Endothelial cell of umbilical vein (primary cell): ENCODE measurements at regions not wholly inside any gene's neighbourhood (a gene's known extent, or its start where the extent isn't known, plus 50 kb on each side); places are given as distances from the start of the nearest gene placed in this dataset.

Experiments used
- BruUV-seq: library from RNA; stranded (reverse); fragments of 400-500 nt; replicated peaks from 2 replicates; lab custom pipeline; 2021; lab: Mats Ljungman, UMichigan
- CTCF ChIA-PET: fragments of 300-600, 350-600 bp; sonication (Branson Sonifier 250); formaldehyde crosslinking; loops from one replicate; lab custom pipeline; 2021; ENCODE audit warnings: antibody characterized with exemption, inconsistent platforms; lab: Charles Lee
- POLR2A ChIA-PET: fragments of 300-600, 350-600 bp; sonication (Branson Sonifier 250); formaldehyde crosslinking; loops from one replicate; lab custom pipeline; 2021; ENCODE audit warnings: antibody characterized with exemption, inconsistent platforms; lab: Charles Lee
- DNase-seq: peaks from one replicate; pipeline ENCODE4 v3.0.0-alpha.2; 2011; ENCODE audit warnings: low read depth, low spot score
- FAIRE-seq: peaks from 2 replicates; lab custom pipeline; 2011; peaks lifted over from hg19 to GRCh38; lab: Jason Lieb, UNC
- H2AFZ ChIP-seq: 2 replicates; pipeline ENCODE4 v1.6.0; 2012; ENCODE audit warnings: low read depth, low read length, control low read depth, inconsistent platforms
- H3K27ac ChIP-seq: 2 replicates; pipeline ENCODE4 v1.5.1; 2011; ENCODE audit warnings: low read depth, mild to moderate bottlenecking, control low read depth, low read length, moderate library complexity; ENCODE audit not compliant: insufficient read depth
- H3K27me3 ChIP-seq, 2 experiments: 2 replicates each; pipeline versions ENCODE4 v1.6.0 to v1.6.1; 2011; ENCODE audit warnings: low read length in 2 of 2, mixed read lengths in 1 of 2; ENCODE audit not compliant: control insufficient read depth in 2 of 2, insufficient read depth in 2 of 2
- H3K36me3 ChIP-seq, 2 experiments: 2 replicates in 1 of 2; 3 replicates in 1 of 2; pipeline ENCODE4 v1.5.1; 2011; ENCODE audit warnings: low read length in 2 of 2, mild to moderate bottlenecking in 1 of 2, moderate library complexity in 1 of 2; ENCODE audit not compliant: control insufficient read depth in 2 of 2, insufficient read depth in 2 of 2; ENCODE audit errors: extremely low read depth in 1 of 2
- H3K4me1 ChIP-seq: 3 replicates; pipeline ENCODE4 v1.5.1; 2011; ENCODE audit warnings: mild to moderate bottlenecking, low read length; ENCODE audit not compliant: control insufficient read depth, insufficient read depth; ENCODE audit errors: extremely low read depth
- H3K4me2 ChIP-seq: 2 replicates; pipeline ENCODE4 v1.6.1; 2011; ENCODE audit warnings: low read length, control low read depth, mixed read lengths; ENCODE audit not compliant: insufficient read depth
- H3K4me3 ChIP-seq, 3 experiments: fragments of 200-600 bp in 1 of 3; sonication (generic), shearing (Covaris generic) in 1 of 3; replicated peaks in 1 of 3; 2 replicates each; pipeline ENCODE4 v1.5.1; 2011 to 2016; ENCODE audit warnings: control low read depth in 3 of 3, low read length in 3 of 3, mild to moderate bottlenecking in 2 of 3, inconsistent platforms in 1 of 3, low read depth in 1 of 3, moderate library complexity in 1 of 3; ENCODE audit not compliant: insufficient read depth in 1 of 3
- H3K79me2 ChIP-seq: 2 replicates; pipeline ENCODE4 v1.6.0; 2012; ENCODE audit warnings: low read length, inconsistent platforms; ENCODE audit not compliant: control insufficient read depth, insufficient read depth
- H3K9ac ChIP-seq: replicated peaks from 2 replicates; pipeline ENCODE3; 2011; ENCODE audit warnings: low read length, control low read depth; ENCODE audit not compliant: insufficient read depth; ENCODE audit errors: extremely low read depth
- H3K9me1 ChIP-seq: replicated peaks from 3 replicates; pipeline ENCODE4 v1.6.0; 2011; ENCODE audit warnings: mild to moderate bottlenecking, low read length; ENCODE audit not compliant: control insufficient read depth, insufficient read depth; ENCODE audit errors: extremely low read depth
- H3K9me3 ChIP-seq: replicated peaks from 2 replicates; pipeline ENCODE4 v1.5.1; 2012; ENCODE audit warnings: low read length, inconsistent platforms; ENCODE audit not compliant: control insufficient read depth, insufficient read depth
- H4K20me1 ChIP-seq: replicated peaks from 2 replicates; pipeline ENCODE3; 2011; ENCODE audit warnings: mild to moderate bottlenecking, low read length; ENCODE audit not compliant: control insufficient read depth, insufficient read depth; ENCODE audit errors: extremely low read depth
- CTCF ChIP-seq, 2 donors: IDR thresholded peaks; 1 replicate in 1 of 2; 2 replicates in 1 of 2; pipeline ENCODE4 v1.5.1; 2011; ENCODE audit warnings: low read length in 2 of 2, mild to moderate bottlenecking in 2 of 2, moderate library complexity in 2 of 2, control low read depth in 1 of 2, inconsistent platforms in 1 of 2, low read depth in 1 of 2; ENCODE audit not compliant: insufficient read depth in 1 of 2; ENCODE audit errors: extremely low read depth in 1 of 2
- EZH2 ChIP-seq: IDR thresholded peaks from 2 replicates; pipeline ENCODE4 v1.6.1; 2012; ENCODE audit warnings: borderline replicate concordance, low read depth, mild to moderate bottlenecking, moderate library complexity, low read length, inconsistent platforms; ENCODE audit not compliant: severe bottlenecking
- FOS ChIP-seq: IDR thresholded peaks from 2 replicates; pipeline ENCODE4 v1.6.1; 2011; ENCODE audit warnings: mild to moderate bottlenecking, low read length, moderate library complexity, borderline replicate concordance; ENCODE audit not compliant: insufficient read depth
- GATA2 ChIP-seq: IDR thresholded peaks from 2 replicates; pipeline ENCODE4 v1.7.0; 2011; ENCODE audit warnings: low read depth, mild to moderate bottlenecking, moderate library complexity, mixed read lengths, low read length; ENCODE audit not compliant: insufficient read length, insufficient read depth
- JUN ChIP-seq: IDR thresholded peaks from 2 replicates; pipeline ENCODE4 v1.6.1; 2011; ENCODE audit warnings: borderline replicate concordance, low read depth; ENCODE audit not compliant: insufficient read length, insufficient read depth
- MAX ChIP-seq: IDR thresholded peaks from 2 replicates; pipeline ENCODE4 v1.6.1; 2011; ENCODE audit not compliant: insufficient read depth, insufficient read length
- MYC ChIP-seq: IDR thresholded peaks from one replicate; pipeline ENCODE4 v1.6.1; 2011; ENCODE audit warnings: mild to moderate bottlenecking, low read depth, low read length
- POLR2A ChIP-seq: IDR thresholded peaks from 2 replicates; pipeline ENCODE4 v1.6.1; 2012; ENCODE audit warnings: low read depth, mild to moderate bottlenecking, control low read depth, low read length
- POLR2AphosphoS5 ChIP-seq: IDR thresholded peaks from 2 replicates; pipeline ENCODE4 v1.6.1; 2012; ENCODE audit warnings: low read depth, mild to moderate bottlenecking, control low read depth, low read length, moderate library complexity; ENCODE audit not compliant: insufficient read depth
- dilution Hi-C: fragments of 300-500 bp; cut with MboI; formaldehyde crosslinking; loops from one replicate; pipeline ENCODE4 v1.15.0; 2019; ENCODE audit warnings: low sequenced_read_pairs; ENCODE audit not compliant: extremely low pct_ligation_motif_present
- intact Hi-C: fragments of 100-400 bp; cut with micrococcal nuclease; formaldehyde crosslinking; loops from one replicate; pipeline ENCODE4 v1.10.0; 2022

GRCh38 chr14:28661171-28661772, 105.3 kb upstream of the FOXG1 start:
- H3K27me3 ChIP-seq: no peaks in the 10 kb centered on the region
- H3K4me2 ChIP-seq: no peak overlapping the region
- H3K9me3 ChIP-seq: no peaks in the 10 kb centered on the region
- TF ChIP-seq MAX (no peak), POLR2A (no peak), CTCF (IDR thresholded peaks at IDR 0.05; ENCODE audit: extremely low read depth in 1 of 2, insufficient read depth in 1 of 2, low read depth in 1 of 2, low read length in 2 of 2) (no peak), JUN (no peak), EZH2 (no peak), GATA2 (no peak), POLR2AphosphoS5 (no peak), FOS (no peak), MYC (no peak)
- peak overlapping the region; percentile 26 for H2AFZ ChIP-seq
- H3K79me2 ChIP-seq: no peaks in the 10 kb centered on the region
- no peaks in the 10 kb centered on the region for H3K36me3 ChIP-seq
- no peak overlapping the region for H3K27ac ChIP-seq
- no peaks in the 10 kb centered on the region for H4K20me1 ChIP-seq
- H3K9ac ChIP-seq: no peak overlapping the region
- ChIA-PET POLR2A (no interaction called here), CTCF (no interaction called here)
- no peaks in the 10 kb centered on the region for H3K9me1 ChIP-seq
- BruUV-seq: no TSS peak
- no peak overlapping the region for H3K4me3 ChIP-seq
- H3K4me1 ChIP-seq: no peaks in the 10 kb centered on the region
- FAIRE-seq (no peak), DNase-seq (no peak)
- intact Hi-C loops (no loop called here), dilution Hi-C loops (no loop called here)
